ENCODE measurements at regions not wholly inside any gene's neighbourhood (a gene's known extent, or its start where the extent isn't known, plus 50 kb on each side); places are given as distances from the start of the nearest gene placed in this dataset.

DNA sequence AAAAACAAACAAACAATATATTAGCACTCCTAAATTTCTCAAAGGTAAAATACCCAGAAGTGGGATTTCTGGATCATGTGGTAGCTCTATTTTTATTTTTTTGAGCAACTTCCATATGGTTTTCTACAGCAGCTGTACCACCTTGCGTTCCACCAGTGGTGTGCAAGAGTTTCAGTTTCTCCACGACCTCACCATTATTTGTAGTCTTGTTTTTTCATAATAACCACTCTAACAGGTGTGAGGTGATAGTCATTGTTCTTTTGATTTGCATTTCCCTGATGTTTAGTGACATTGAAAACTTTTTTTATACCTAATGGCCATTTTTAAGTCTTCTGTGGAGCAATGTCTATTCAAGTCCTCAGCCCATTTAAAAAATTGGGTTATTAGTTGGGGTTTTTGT lies 127.3 kb upstream of the SLC38A2 start:
- H3K4me1 ChIP-seq (ENCODE audit: control insufficient read depth in 2 of 3, insufficient read depth in 2 of 3, low read depth in 1 of 3, low read length in 3 of 3), result no peaks in the 10 kb centered on the region
- FAIRE-seq (no peak), DNase-seq (no peak)
- TF ChIP-seq, protein P1, sequence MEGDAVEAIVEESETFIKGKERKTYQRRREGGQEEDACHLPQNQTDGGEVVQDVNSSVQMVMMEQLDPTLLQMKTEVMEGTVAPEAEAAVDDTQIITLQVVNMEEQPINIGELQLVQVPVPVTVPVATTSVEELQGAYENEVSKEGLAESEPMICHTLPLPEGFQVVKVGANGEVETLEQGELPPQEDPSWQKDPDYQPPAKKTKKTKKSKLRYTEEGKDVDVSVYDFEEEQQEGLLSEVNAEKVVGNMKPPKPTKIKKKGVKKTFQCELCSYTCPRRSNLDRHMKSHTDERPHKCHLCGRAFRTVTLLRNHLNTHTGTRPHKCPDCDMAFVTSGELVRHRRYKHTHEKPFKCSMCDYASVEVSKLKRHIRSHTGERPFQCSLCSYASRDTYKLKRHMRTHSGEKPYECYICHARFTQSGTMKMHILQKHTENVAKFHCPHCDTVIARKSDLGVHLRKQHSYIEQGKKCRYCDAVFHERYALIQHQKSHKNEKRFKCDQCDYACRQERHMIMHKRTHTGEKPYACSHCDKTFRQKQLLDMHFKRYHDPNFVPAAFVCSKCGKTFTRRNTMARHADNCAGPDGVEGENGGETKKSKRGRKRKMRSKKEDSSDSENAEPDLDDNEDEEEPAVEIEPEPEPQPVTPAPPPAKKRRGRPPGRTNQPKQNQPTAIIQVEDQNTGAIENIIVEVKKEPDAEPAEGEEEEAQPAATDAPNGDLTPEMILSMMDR (IDR thresholded peaks at IDR 0.05; ENCODE audit: borderline replicate concordance, extremely low read depth, insufficient read depth), result no peak
- H3K9ac ChIP-seq (ENCODE audit: low read length in 3 of 3), result no peak overlapping the region
- H3K27ac ChIP-seq (ENCODE audit: low read depth in 2 of 2, low read length in 2 of 2), result no peak overlapping the region
- H3K4me3 ChIP-seq (ENCODE audit: low read length in 3 of 3), result no peak overlapping the region
- peaks cover 0 to 4% (median 3%) of the 10 kb centered on the region in 3 donors for H3K9me3 ChIP-seq (ENCODE audit: control insufficient read depth in 2 of 3, insufficient read depth in 1 of 3, low read length in 3 of 3)
- intact Hi-C loops (cut with DNase I), result no loop called here
- no peaks in the 10 kb centered on the region for H3K36me3 ChIP-seq (ENCODE audit: control insufficient read depth in 2 of 3, insufficient read depth in 3 of 3, low read length in 3 of 3)
- H3K27me3 ChIP-seq (ENCODE audit: control insufficient read depth, insufficient read depth, low read length), result no peaks in the 10 kb centered on the region

DNA sequence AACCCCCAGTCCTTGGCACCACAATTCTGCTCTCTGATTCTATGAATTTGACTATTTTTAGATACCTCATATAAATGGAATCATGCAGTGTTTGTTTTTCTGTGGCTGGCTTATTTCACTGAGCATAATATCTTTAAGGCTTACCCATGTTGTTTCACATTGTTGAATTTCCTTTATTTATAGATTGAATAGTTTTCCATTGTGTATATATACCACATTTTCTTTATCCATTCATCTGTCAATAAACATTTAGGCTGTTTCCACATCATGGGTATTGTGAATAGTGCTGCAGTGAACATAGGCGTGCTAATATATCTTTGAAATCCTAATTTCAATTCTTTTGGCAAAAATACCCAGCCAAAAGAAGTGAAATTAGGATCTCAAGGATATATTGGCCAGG lies 126.7 kb upstream of the SLC38A2 start:
- H3K4me3 ChIP-seq (ENCODE audit: low read length in 3 of 3), result no peak overlapping the region
- no peaks in the 10 kb centered on the region for H3K27me3 ChIP-seq (ENCODE audit: control insufficient read depth, insufficient read depth, low read length)
- TF ChIP-seq, protein P1 (IDR thresholded peaks at IDR 0.05; ENCODE audit: borderline replicate concordance, extremely low read depth, insufficient read depth), result no peak
- DNase-seq (no peak), FAIRE-seq (no peak)
- no peak overlapping the region for H3K9ac ChIP-seq (ENCODE audit: low read length in 3 of 3)
- peaks cover 0 to 4% (median 3%) of the 10 kb centered on the region in 3 donors for H3K9me3 ChIP-seq (ENCODE audit: control insufficient read depth in 2 of 3, insufficient read depth in 1 of 3, low read length in 3 of 3)
- intact Hi-C loops (cut with DNase I), result no loop called here
- no peaks in the 10 kb centered on the region for H3K36me3 ChIP-seq (ENCODE audit: control insufficient read depth in 2 of 3, insufficient read depth in 3 of 3, low read length in 3 of 3)
- no peak overlapping the region for H3K27ac ChIP-seq (ENCODE audit: low read depth in 2 of 2, low read length in 2 of 2)
- no peaks in the 10 kb centered on the region for H3K4me1 ChIP-seq (ENCODE audit: control insufficient read depth in 2 of 3, insufficient read depth in 2 of 3, low read depth in 1 of 3, low read length in 3 of 3)

DNA sequence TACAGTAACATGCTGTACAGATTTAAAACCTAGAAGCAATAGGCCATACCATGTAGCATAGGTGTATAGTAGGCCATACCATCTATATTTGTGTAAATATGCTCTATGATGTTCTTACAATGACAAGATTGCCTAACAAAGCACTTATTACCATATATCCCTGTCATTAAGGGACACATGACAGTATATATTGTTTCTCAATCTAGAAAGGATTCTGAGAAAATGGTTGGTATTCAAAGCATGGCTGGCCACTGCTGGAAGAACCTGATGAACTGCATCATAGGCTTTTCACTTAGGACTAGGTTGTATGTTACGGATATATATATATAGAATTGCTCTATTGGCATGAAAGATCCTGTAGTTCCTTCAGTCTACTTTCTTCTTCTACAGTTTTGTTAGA lies 125.2 kb upstream of the SLC38A2 start:
- Histone ChIP-seq H3K9ac (ENCODE audit: low read length in 3 of 3) (no peak overlapping the region), H3K9me3 (ENCODE audit: control insufficient read depth in 2 of 3, insufficient read depth in 1 of 3, low read length in 3 of 3) (peaks cover 0 to 4% (median 3%) of the 10 kb centered on the region in 3 donors), H3K27me3 (ENCODE audit: control insufficient read depth, insufficient read depth, low read length) (no peaks in the 10 kb centered on the region), H3K36me3 (ENCODE audit: control insufficient read depth in 2 of 3, insufficient read depth in 3 of 3, low read length in 3 of 3) (no peaks in the 10 kb centered on the region), H3K4me3 (ENCODE audit: low read length in 3 of 3) (no peak overlapping the region), H3K4me1 (ENCODE audit: control insufficient read depth in 2 of 3, insufficient read depth in 2 of 3, low read depth in 1 of 3, low read length in 3 of 3) (no peaks in the 10 kb centered on the region), H3K27ac (ENCODE audit: low read depth in 2 of 2, low read length in 2 of 2) (no peak overlapping the region)
- TF ChIP-seq, protein P1 (IDR thresholded peaks at IDR 0.05; ENCODE audit: borderline replicate concordance, extremely low read depth, insufficient read depth), result no peak
- DNase-seq (no peak), FAIRE-seq (no peak)
- intact Hi-C loops (cut with DNase I), result no loop called here

DNA sequence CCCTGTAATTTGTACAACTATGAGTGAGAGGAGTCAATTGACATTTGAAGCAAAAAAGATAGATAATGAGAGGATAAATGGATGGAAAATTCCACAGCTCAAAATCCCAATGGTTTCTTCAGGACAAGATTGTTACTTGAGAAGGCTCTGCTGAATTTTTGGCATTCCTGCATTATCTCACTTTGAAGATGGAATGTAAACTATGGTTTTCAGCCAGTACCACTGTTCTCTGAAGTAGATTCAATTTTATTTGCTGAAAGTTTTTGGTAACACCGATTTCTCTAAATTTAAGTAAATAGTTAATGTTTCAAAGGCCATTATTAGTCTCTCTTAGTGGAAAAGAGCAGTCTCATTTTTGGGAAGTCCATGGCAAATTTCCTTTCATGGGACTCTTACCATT lies 121.9 kb upstream of the SLC38A2 start:
- TF ChIP-seq, protein P1 (IDR thresholded peaks at IDR 0.05; ENCODE audit: borderline replicate concordance, extremely low read depth, insufficient read depth), result no peak
- Histone ChIP-seq H3K4me3 (ENCODE audit: low read length in 3 of 3) (no peak overlapping the region), H3K9ac (ENCODE audit: low read length in 3 of 3) (no peak overlapping the region), H3K27ac (ENCODE audit: low read depth in 2 of 2, low read length in 2 of 2) (no peak overlapping the region), H3K9me3 (ENCODE audit: control insufficient read depth in 2 of 3, insufficient read depth in 1 of 3, low read length in 3 of 3) (no peaks in the 10 kb centered on the region), H3K27me3 (ENCODE audit: control insufficient read depth, insufficient read depth, low read length) (no peaks in the 10 kb centered on the region), H3K4me1 (ENCODE audit: control insufficient read depth in 2 of 3, insufficient read depth in 2 of 3, low read depth in 1 of 3, low read length in 3 of 3) (no peaks in the 10 kb centered on the region), H3K36me3 (ENCODE audit: control insufficient read depth in 2 of 3, insufficient read depth in 3 of 3, low read length in 3 of 3) (no peaks in the 10 kb centered on the region)
- FAIRE-seq (no peak), DNase-seq (peak in 1 of 5 donors; percentile 16)
- intact Hi-C loops (cut with DNase I), result no loop called here

Measured in kidney (tissue), 13 donors.